ENCODE measurements at regions not wholly inside any gene's neighbourhood (a gene's known extent, or its start where the extent isn't known, plus 50 kb on each side); places are given as distances from the start of the nearest gene placed in this dataset.

DNA sequence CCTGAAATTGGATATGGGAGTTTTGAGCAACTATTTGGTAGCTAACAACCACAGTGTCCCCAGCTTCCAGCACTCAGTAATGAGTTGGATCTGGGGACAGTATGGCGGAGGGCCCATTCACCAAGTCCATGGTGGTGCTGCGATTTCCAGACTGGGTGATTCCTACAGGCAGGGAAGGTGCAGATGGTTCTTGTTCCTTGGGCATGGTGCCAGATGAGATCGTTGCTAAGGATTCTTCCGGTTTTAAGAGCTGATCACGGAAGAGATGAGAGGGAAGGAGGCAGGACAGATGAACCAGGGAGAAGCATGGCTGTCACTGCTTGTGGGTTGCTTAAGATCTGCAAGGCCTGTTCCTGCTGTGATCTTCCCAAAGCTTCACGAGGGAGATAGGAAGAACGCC, 380.3 kb downstream of the TCERG1L start:
- TF ChIP-seq, protein P1, sequence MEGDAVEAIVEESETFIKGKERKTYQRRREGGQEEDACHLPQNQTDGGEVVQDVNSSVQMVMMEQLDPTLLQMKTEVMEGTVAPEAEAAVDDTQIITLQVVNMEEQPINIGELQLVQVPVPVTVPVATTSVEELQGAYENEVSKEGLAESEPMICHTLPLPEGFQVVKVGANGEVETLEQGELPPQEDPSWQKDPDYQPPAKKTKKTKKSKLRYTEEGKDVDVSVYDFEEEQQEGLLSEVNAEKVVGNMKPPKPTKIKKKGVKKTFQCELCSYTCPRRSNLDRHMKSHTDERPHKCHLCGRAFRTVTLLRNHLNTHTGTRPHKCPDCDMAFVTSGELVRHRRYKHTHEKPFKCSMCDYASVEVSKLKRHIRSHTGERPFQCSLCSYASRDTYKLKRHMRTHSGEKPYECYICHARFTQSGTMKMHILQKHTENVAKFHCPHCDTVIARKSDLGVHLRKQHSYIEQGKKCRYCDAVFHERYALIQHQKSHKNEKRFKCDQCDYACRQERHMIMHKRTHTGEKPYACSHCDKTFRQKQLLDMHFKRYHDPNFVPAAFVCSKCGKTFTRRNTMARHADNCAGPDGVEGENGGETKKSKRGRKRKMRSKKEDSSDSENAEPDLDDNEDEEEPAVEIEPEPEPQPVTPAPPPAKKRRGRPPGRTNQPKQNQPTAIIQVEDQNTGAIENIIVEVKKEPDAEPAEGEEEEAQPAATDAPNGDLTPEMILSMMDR (IDR thresholded peaks at IDR 0.05): no peak
- TF ChIP-seq POLR2A (IDR thresholded peaks at IDR 0.05) (no peak), POLR2AphosphoS5 (IDR thresholded peaks at IDR 0.05) (no peak)
